ENCODE measurements at regions not wholly inside any gene's neighbourhood (a gene's known extent, or its start where the extent isn't known, plus 50 kb on each side); places are given as distances from the start of the nearest gene placed in this dataset.
"Not testable (repeated sequence)": the region's sequence is repeated elsewhere in the genome, so short reads cannot be mapped to it uniquely, and the experiment has no call there.

GRCh38 chr3:152914743-152915142 lies 79.8 kb downstream of the P2RY1 start:
- TF ChIP-seq CTCF, POLR2AphosphoS5, POLR2A (IDR thresholded peaks at IDR 0.05): not testable (repeated sequence)

Measured in transverse colon (tissue), 4 donors.